NCI-H2171 treated with DMSO at 0.1 percent for 48 hours (cell line): ENCODE measurements at regions not wholly inside any gene's neighbourhood (a gene's known extent, or its start where the extent isn't known, plus 50 kb on each side); places are given as distances from the start of the nearest gene placed in this dataset.

Experiments used
- DNase-seq: peaks from one replicate; lab custom pipeline; 2025; lab: John Stamatoyannopoulos, UW

DNA sequence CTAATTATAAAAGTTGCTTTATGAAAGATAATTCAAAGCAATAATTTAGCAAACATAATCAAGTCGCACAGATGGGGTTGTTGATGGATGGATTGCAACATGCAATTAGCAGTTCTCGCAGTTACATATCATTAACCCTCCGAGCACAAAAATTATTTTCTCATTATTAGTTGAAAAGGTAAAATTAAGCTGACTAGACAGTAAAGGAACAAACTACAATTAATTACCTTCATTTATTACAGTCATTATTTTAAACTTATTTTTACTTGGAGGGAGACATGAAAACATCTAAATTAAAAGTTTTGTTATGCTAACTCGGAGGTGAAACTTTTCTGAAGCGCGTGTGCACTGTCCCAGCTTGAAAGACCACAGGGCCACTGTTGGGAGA, 146.9 kb downstream of the PHETA1 start:
- no peak for DNase-seq

GRCh38 chr12:111221062-111222026, 147.6 kb downstream of the PHETA1 start:
- peak; percentile 9 for DNase-seq

DNA sequence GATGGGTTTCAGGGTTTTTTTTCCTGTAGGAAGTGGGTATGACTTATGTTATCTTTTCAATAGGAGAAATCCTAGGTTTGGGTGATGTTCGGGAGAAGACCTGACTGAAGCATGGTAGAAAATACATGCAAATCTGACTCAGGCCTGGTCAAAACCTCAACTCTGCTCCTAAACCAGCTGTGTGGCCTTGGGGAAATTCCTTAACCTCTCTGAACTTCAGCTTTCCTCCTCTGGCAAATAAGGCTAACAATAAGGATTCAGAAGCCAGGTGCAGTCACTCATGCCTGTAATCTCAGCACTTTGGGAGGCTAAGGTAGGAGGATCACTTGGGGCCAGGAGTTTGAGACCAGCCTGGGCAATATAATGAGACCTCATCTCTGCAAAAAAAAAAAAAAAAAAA, 148.5 kb downstream of the PHETA1 start:
- no peak for DNase-seq

GRCh38 chr12:111219440-111219839, 149.5 kb downstream of the PHETA1 start:
- DNase-seq: peak; percentile 27

DNA sequence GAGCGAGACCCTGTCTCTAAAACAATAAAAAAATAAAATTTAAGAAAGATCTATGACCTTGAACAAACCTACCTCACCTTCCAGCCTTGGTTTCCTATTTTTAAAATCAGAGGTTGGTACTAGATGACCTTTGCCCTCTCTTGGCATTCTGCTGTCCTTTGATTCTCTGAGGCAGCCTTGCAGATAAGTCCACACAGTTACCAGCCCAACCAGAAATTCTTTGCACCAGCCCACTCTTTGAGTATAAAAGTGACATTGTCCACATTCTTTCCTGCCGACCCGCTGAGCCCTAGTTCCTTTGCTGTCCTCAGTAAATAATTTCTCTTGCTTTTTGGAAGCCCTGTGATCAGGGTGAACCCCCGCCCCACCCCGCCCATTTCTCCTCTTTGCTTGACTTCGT, 150.4 kb downstream of the PHETA1 start:
- no peak for DNase-seq

- DNase-seq: no peak
Measured at GRCh38 chr12:111216387-111217159, 152.3 kb downstream of the PHETA1 start.

DNA sequence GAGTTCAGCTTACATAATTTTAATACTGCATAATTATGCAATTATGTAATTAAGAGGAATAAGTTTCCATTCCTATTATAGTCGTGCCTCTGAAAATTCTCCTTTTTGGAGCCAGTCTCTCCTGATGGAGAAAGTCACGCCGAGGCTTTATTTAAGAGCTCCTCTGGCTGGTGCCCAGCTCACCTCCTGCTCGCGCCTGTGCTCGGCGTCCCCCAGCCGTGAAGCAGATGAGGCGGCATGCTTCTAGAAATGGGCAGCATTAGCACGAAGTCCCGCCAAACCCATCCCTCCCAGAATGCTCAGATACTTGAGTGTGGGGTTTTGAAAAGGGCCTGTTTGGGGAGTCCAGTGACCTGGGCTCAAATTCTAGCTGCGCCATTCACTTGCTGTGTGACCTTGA, 153.0 kb downstream of the PHETA1 start:
- DNase-seq: no peak

DNA sequence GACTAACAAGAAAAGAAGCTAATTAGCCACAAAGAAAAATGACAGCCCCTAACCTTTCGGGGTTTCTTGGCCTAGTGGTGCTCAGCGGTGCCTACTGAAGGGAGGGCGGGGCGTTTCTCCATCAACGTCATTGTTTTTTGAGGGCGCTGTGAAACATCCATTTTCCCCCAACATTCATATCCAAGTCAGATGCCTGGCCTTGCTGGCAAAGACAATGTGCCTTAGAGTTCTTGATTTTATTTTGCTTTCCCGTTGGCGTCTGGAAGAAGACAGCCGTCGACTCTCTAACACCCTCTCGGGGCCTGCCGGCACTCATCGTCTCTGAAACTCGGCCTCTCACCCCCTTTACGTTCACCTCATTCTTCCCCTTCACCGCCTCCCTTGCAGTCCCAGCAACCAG, 154.5 kb downstream of the PHETA1 start:
- no peak for DNase-seq

- DNase-seq: no peak
Measured at GRCh38 chr12:111213561-111213960, 155.3 kb downstream of the PHETA1 start.

DNA sequence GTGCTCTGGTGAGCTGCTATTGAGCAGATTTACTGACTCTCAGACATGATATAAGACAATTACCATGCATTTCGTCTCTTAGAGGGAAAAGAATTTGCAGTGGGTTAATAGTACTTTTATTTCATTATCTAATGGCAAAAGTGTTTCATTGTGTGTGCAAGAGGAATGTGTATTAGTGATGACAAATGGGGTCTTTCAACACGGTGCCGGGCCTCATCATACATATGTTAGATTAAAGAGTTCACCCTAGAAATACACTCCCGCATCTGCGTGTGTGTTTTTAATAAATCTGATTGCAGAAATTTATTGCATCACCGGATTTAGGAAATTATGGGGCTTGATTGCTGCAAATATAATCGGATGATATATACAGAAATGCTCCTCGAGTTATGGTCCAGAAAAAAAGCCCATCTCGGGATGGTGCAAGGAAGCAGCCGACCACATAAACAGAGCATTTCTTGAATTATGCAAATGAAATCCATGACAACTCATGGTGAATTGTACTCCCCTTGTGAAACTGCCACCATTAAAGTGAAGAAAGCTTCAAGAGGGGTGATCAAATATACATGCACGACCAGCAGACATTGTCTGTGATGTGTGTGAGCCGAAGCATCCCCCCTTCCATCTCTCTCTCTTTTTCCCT, 156.0 kb downstream of the PHETA1 start:
- DNase-seq: no peak

DNA sequence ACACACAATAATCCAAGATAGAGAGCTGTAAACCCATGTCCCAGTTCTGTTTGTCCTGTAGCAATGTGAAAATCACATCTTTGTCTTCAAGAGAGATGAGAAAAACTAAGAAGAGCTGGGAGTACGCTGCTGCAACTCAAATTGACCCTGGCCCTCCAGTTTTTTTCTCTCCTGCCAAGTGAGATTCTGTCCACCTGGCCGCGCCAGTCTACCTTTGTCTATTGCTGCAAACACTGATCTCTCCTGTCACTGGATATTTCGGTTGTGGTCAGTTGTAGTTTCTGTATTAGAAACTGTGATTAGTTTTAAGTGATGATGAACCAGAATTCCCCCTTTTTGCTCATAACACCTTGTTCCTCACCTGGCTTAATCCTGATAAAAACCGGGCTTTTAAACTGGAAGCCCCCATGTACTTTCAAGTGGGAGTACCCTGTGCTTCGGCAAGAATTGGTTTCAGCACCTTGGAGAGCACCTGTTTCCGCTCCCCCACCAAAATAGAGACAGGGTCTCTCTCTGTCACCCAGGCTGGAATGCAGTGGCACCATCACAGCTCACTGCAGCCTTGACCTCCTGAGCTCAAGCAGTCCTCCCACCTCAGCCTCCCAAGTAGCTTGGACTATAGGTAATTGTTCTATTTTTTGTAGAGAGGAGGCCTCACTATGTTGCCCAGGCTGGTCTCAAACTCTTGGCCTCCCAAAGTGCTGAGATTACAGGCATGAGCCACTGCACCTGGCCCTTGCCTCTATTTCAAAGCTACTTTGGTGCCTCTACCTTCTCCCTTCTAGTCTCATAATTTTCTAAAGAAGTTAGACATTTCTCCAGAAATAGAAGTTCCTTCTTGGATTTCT, 156.8 kb downstream of the PHETA1 start:
- DNase-seq: no peak

- no peak for DNase-seq
Measured at GRCh38 chr12:111209811-111210210, 159.1 kb downstream of the PHETA1 start.

- DNase-seq: no peak
Measured at GRCh38 chr12:111207761-111208160, 161.1 kb downstream of the PHETA1 start.

- no peak for DNase-seq
Measured at GRCh38 chr12:111204788-111205241, 164.1 kb downstream of the PHETA1 start.

DNA sequence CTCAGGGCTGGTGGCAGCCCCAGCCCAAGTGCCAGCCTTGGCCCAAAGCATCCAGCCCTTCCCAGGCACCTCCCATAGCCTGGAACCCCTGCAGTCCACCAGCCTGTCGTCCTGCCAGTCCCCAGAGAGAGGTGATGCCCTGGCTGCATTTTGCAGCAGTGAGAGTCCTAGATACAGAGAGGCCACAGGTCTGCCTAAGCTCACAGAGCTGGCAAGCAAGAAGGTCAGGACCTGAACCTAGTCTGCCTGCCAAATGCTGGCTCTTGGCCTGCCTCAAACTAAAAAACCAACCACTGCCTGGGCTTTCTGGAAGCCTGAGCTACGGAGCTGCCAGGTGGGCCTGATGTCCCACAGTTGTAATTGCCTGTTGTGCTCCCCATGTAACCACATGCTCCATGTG, 164.9 kb downstream of the PHETA1 start:
- DNase-seq: no peak

DNA sequence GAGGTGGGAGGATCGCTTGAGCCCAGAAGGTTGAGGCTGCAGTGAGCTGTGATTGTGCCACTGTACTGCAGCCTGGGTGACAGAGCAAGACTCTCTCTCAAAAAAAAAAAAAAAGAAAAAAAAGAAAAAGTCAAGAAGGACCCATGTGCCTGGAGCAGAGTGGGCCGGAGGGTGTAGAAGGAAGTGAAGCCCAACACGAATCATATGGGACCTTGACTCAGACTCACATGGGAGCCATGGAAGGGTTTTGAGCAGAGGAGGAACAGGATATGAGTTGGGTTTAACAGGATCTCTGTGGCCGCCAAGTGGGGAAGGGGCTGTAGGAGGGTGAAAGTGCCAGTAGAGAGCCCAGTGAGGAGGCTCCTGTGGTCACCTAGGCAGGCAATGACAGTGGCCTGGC, 165.4 kb downstream of the PHETA1 start:
- DNase-seq: no peak

DNA sequence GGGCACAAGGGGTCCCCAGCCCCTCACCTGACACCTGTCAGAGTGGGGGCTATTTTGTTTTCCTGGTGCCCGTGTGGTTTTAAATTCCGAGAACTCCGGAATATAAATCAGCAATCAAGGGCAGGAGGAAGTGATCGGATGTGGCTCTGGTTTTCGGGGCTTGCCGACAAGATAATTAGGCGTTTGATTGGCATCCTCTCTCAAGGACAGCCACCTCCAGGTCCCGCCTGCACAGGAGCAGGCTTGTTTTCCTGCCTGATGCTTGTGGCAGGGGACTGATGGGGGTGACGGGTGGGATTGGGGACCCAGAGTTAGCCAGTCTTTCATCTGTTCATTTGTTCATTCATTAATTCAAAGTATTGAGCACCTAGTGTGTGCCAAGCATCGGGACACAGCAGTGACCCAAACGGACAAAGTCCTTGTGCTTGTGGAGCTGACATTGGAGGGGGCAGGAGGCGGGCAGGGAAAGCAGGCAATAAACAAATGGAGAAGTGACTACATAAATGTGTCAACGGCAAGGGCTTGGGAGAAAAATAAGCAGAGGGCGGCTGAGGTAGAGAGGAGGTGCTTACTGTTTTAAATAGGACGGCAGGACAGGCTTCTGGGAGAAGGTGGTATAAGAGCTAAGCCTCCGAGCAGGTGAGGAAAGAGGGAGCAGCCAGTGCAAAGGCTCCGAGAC, 166.5 kb downstream of the PHETA1 start:
- DNase-seq: no peak

GRCh38 chr12:111201495-111202236, 167.2 kb downstream of the PHETA1 start:
- no peak for DNase-seq

GRCh38 chr12:111201036-111201435, 167.9 kb downstream of the PHETA1 start:
- DNase-seq: peak; percentile 85

DNA sequence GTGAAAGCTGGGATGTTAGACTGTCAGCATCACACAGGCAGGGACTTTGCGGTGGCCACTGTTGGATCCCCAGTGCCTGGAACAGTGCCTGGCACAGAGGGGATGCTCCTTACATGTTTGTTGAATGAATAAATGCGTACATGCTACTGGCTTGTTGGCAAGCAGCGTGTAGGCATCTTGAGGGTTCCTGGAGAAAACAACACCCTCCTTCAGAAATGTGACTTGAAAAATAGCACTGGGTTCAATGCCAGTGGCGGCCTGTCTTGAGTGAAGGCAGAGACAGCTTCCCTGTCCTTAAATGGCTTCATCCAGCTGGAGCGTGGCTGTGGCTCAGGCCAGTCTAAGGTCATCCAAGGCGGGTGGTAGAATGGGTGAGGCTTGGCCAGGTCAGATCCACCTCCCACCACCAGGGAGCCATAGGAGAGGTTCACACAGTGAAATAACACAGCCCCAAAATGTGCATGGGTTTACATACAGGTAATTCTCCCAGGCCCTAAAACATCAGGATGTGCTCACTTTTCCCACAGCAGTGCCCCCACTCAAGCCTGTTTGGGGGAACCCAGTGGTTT, 171.4 kb downstream of the PHETA1 start:
- no peak for DNase-seq
